ENCODE measurements at regions not wholly inside any gene's neighbourhood (a gene's known extent, or its start where the extent isn't known, plus 50 kb on each side); places are given as distances from the start of the nearest gene placed in this dataset.

- Mint-ChIP-seq H3K4me3 (no peak overlapping the region), H3K4me1 (no peaks in the 10 kb centered on the region), H3K9me3 (peaks cover 18% of the 10 kb centered on the region), H3K27ac (no peak overlapping the region), H3K27me3 (ENCODE audit: low read depth, poor library complexity) (peaks cover 4% of the 10 kb centered on the region), H3K36me3 (ENCODE audit: low read depth) (no peaks in the 10 kb centered on the region)
- DNase-seq, result no peak
- TF ChIP-seq CTCF (IDR thresholded peaks at IDR 0.05), result no peak
Observed at GRCh38 chr6:96276305-96276704, 245.3 kb upstream of the UFL1 start.

DNA sequence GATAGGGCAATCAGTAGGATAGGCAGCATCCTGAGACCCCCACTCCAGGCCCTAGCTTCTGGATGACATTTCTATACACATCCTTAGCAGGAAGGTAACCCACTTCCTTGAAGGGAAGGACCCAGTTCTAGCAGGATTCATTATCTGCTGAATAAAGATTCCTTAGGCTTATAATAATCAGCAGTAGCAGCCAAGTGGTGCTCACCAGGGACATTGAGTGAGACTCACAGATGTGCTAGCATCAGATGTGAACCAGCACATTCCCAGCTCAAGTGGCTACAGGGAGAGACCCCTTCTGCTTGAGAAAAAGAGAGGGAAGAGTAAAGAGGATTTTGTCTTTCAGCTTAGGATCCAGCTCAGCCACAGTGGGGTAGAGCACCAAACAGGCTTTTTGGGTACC is 244.8 kb upstream of the UFL1 start:
- DNase-seq, result no peak
- H3K27ac Mint-ChIP-seq, result no peak overlapping the region
- no peak overlapping the region for H3K4me3 Mint-ChIP-seq
- H3K4me1 Mint-ChIP-seq, result no peaks in the 10 kb centered on the region
- H3K36me3 Mint-ChIP-seq (ENCODE audit: low read depth), result no peaks in the 10 kb centered on the region
- TF ChIP-seq CTCF (IDR thresholded peaks at IDR 0.05), result no peak
- H3K27me3 Mint-ChIP-seq (ENCODE audit: low read depth, poor library complexity), result peaks cover 2% of the 10 kb centered on the region
- H3K9me3 Mint-ChIP-seq, result peaks cover 17% of the 10 kb centered on the region

DNA sequence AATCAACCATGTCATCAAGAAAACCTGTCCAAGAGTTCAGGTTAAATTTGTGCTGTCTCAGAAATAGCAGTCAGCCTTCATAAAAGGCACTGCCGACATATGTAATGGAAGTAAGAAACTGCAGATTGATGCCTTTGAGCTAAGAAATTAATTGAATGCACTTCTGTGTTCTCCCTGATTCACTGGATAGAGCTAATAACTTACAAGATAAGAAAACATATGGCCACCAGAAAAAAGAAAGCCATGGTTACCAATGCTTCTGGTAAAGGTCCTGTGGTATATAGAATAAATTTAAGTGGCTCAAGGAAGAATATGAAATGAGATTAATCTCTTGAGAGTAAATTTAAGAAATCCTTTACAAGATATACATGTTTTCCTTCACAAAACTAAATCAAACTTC is 242.5 kb upstream of the UFL1 start:
- H3K27ac Mint-ChIP-seq, result no peak overlapping the region
- no peak for TF ChIP-seq CTCF (IDR thresholded peaks at IDR 0.05)
- no peaks in the 10 kb centered on the region for H3K4me1 Mint-ChIP-seq

DNA sequence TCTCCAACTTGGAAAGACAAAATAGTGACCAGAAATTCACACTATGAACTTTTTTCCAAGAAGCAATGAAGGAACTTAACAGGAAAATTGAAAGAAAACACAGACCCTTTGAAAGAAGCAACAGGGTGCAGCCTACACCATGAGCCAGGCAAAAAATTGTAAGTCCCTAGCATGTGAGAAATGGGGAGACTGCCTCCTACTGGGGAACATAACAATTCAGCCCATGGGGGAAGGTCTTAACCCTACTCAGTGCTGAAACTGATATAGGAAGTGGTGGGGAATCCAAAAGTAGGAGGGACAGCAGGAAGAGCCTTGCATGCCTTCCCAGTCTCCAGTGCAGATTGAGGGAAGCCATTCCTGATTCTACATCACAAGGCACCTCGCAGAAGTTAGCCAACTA is 235.1 kb upstream of the UFL1 start:
- no peak for TF ChIP-seq CTCF (IDR thresholded peaks at IDR 0.05)
- Mint-ChIP-seq H3K27me3 (ENCODE audit: low read depth, poor library complexity) (no peaks in the 10 kb centered on the region), H3K36me3 (ENCODE audit: low read depth) (no peaks in the 10 kb centered on the region), H3K4me3 (no peak overlapping the region), H3K4me1 (no peaks in the 10 kb centered on the region), H3K27ac (no peak overlapping the region), H3K9me3 (no peaks in the 10 kb centered on the region)
- DNase-seq, result no peak

More for the DNA sequence above, 242.5 kb upstream of the UFL1 start:
- H3K4me3 Mint-ChIP-seq, result no peak overlapping the region
- no peaks in the 10 kb centered on the region for H3K27me3 Mint-ChIP-seq (ENCODE audit: low read depth, poor library complexity)
- DNase-seq, result no peak
- no peaks in the 10 kb centered on the region for H3K36me3 Mint-ChIP-seq (ENCODE audit: low read depth)
- H3K9me3 Mint-ChIP-seq, result no peaks in the 10 kb centered on the region

DNA sequence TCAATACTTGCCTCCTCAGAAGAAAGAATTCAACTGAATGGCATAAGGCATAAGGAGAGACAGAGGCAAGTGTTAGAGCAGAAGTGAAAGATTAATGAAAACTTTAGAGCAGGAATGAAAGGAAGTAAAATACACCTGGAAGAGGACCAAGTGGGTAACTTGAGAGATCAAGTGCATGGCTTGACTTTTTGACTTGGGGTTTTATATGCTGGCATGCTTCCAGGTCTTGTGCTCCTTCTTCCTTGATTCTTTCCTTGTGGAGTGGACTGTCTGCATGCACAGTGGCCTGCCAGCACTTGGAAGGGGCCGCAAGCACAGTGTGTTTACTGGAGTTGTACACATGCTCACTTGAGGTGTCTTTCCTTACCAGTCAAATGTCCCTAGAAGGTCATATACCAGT is 222.1 kb upstream of the UFL1 start:
- H3K4me1 Mint-ChIP-seq, result peaks cover 10% of the 10 kb centered on the region
- no peak for DNase-seq
- no peak for TF ChIP-seq CTCF (IDR thresholded peaks at IDR 0.05)
- H3K27me3 Mint-ChIP-seq (ENCODE audit: low read depth, poor library complexity), result no peaks in the 10 kb centered on the region
- H3K4me3 Mint-ChIP-seq, result no peak overlapping the region
- no peak overlapping the region for H3K27ac Mint-ChIP-seq
- H3K9me3 Mint-ChIP-seq, result no peaks in the 10 kb centered on the region
- no peaks in the 10 kb centered on the region for H3K36me3 Mint-ChIP-seq (ENCODE audit: low read depth)

- Mint-ChIP-seq H3K27me3 (ENCODE audit: low read depth, poor library complexity) (no peaks in the 10 kb centered on the region), H3K27ac (no peak overlapping the region), H3K9me3 (no peaks in the 10 kb centered on the region), H3K4me1 (peaks cover 10% of the 10 kb centered on the region), H3K36me3 (ENCODE audit: low read depth) (no peaks in the 10 kb centered on the region), H3K4me3 (no peak overlapping the region)
- DNase-seq, result no peak
- TF ChIP-seq CTCF (IDR thresholded peaks at IDR 0.05), result no peak
Observed at GRCh38 chr6:96301023-96301422, 220.6 kb upstream of the UFL1 start.

All from nephron progenitor cell (in vitro differentiated cells).